ENCODE measurements at regions not wholly inside any gene's neighbourhood (a gene's known extent, or its start where the extent isn't known, plus 50 kb on each side); places are given as distances from the start of the nearest gene placed in this dataset.

GRCh38 chrX:10813761-10814160 lies 193.4 kb upstream of the MID1 start:
- H3K4me1 ChIP-seq (ENCODE audit: insufficient read depth, poor library complexity, severe bottlenecking): no peaks in the 10 kb centered on the region
- no peak overlapping the region for H3K27ac ChIP-seq (ENCODE audit: poor library complexity, severe bottlenecking)
- H3K4me3 ChIP-seq (ENCODE audit: severe bottlenecking): no peak overlapping the region
- DNase-seq (ENCODE audit: low spot score): no peak
- TF ChIP-seq CTCF (IDR thresholded peaks at IDR 0.05; ENCODE audit: poor library complexity, severe bottlenecking): no peak
- ATAC-seq (ENCODE audit: low read depth): no peak
- H3K36me3 ChIP-seq (ENCODE audit: low read depth): no peaks in the 10 kb centered on the region
- H3K9me3 ChIP-seq (ENCODE audit: severe bottlenecking): no peaks in the 10 kb centered on the region
- no peaks in the 10 kb centered on the region for H3K27me3 ChIP-seq (ENCODE audit: insufficient read depth, poor library complexity, severe bottlenecking)

- TF ChIP-seq CTCF (IDR thresholded peaks at IDR 0.05; ENCODE audit: poor library complexity, severe bottlenecking): no peak
- H3K27me3 ChIP-seq (ENCODE audit: insufficient read depth, poor library complexity, severe bottlenecking): no peaks in the 10 kb centered on the region
- DNase-seq (ENCODE audit: low spot score): no peak
- no peaks in the 10 kb centered on the region for H3K9me3 ChIP-seq (ENCODE audit: severe bottlenecking)
- no peak for ATAC-seq (ENCODE audit: low read depth)
- H3K4me3 ChIP-seq (ENCODE audit: severe bottlenecking): no peak overlapping the region
- no peaks in the 10 kb centered on the region for H3K36me3 ChIP-seq (ENCODE audit: low read depth)
- no peak overlapping the region for H3K27ac ChIP-seq (ENCODE audit: poor library complexity, severe bottlenecking)
- H3K4me1 ChIP-seq (ENCODE audit: insufficient read depth, poor library complexity, severe bottlenecking): no peaks in the 10 kb centered on the region
Observed at GRCh38 chrX:10818651-10819050, 198.3 kb upstream of the MID1 start.

GRCh38 chrX:10819973-10820372 lies 199.6 kb upstream of the MID1 start:
- no peaks in the 10 kb centered on the region for H3K36me3 ChIP-seq (ENCODE audit: low read depth)
- ATAC-seq (ENCODE audit: low read depth): no peak
- no peaks in the 10 kb centered on the region for H3K4me1 ChIP-seq (ENCODE audit: insufficient read depth, poor library complexity, severe bottlenecking)
- no peak overlapping the region for H3K27ac ChIP-seq (ENCODE audit: poor library complexity, severe bottlenecking)
- TF ChIP-seq CTCF (IDR thresholded peaks at IDR 0.05; ENCODE audit: poor library complexity, severe bottlenecking): no peak
- DNase-seq (ENCODE audit: low spot score): no peak
- no peaks in the 10 kb centered on the region for H3K9me3 ChIP-seq (ENCODE audit: severe bottlenecking)
- no peaks in the 10 kb centered on the region for H3K27me3 ChIP-seq (ENCODE audit: insufficient read depth, poor library complexity, severe bottlenecking)
- H3K4me3 ChIP-seq (ENCODE audit: severe bottlenecking): no peak overlapping the region

GRCh38 chrX:10821293-10821692 lies 200.9 kb upstream of the MID1 start:
- H3K27ac ChIP-seq (ENCODE audit: poor library complexity, severe bottlenecking): no peak overlapping the region
- ATAC-seq (ENCODE audit: low read depth): no peak

GRCh38 chrX:10828036-10828435 lies 207.7 kb upstream of the MID1 start:
- TF ChIP-seq CTCF (IDR thresholded peaks at IDR 0.05; ENCODE audit: poor library complexity, severe bottlenecking): no peak
- no peak overlapping the region for H3K4me3 ChIP-seq (ENCODE audit: severe bottlenecking)
- no peaks in the 10 kb centered on the region for H3K27me3 ChIP-seq (ENCODE audit: insufficient read depth, poor library complexity, severe bottlenecking)
- no peak for ATAC-seq (ENCODE audit: low read depth)
- no peaks in the 10 kb centered on the region for H3K4me1 ChIP-seq (ENCODE audit: insufficient read depth, poor library complexity, severe bottlenecking)
- no peaks in the 10 kb centered on the region for H3K9me3 ChIP-seq (ENCODE audit: severe bottlenecking)
- no peak for DNase-seq (ENCODE audit: low spot score)
- H3K27ac ChIP-seq (ENCODE audit: poor library complexity, severe bottlenecking): no peak overlapping the region
- H3K36me3 ChIP-seq (ENCODE audit: low read depth): no peaks in the 10 kb centered on the region

More at GRCh38 chrX:10821293-10821692, 200.9 kb upstream of the MID1 start:
- no peaks in the 10 kb centered on the region for H3K36me3 ChIP-seq (ENCODE audit: low read depth)
- no peak for DNase-seq (ENCODE audit: low spot score)
- H3K27me3 ChIP-seq (ENCODE audit: insufficient read depth, poor library complexity, severe bottlenecking): no peaks in the 10 kb centered on the region
- H3K9me3 ChIP-seq (ENCODE audit: severe bottlenecking): no peaks in the 10 kb centered on the region
- H3K4me1 ChIP-seq (ENCODE audit: insufficient read depth, poor library complexity, severe bottlenecking): no peaks in the 10 kb centered on the region
- no peak overlapping the region for H3K4me3 ChIP-seq (ENCODE audit: severe bottlenecking)
- TF ChIP-seq CTCF (IDR thresholded peaks at IDR 0.05; ENCODE audit: poor library complexity, severe bottlenecking): no peak
